GM21717 (cell line): ENCODE measurements at regions not wholly inside any gene's neighbourhood (a gene's known extent, or its start where the extent isn't known, plus 50 kb on each side); places are given as distances from the start of the nearest gene placed in this dataset.

ENCODE experiments used
- ATAC-seq: cut with Tn5 transposase; IDR thresholded peaks from one replicate; pipeline ENCODE4 v1.9.1; 2021; ENCODE audit warnings: mild to moderate bottlenecking, moderate library complexity; ENCODE audit not compliant: unreplicated experiment

DNA sequence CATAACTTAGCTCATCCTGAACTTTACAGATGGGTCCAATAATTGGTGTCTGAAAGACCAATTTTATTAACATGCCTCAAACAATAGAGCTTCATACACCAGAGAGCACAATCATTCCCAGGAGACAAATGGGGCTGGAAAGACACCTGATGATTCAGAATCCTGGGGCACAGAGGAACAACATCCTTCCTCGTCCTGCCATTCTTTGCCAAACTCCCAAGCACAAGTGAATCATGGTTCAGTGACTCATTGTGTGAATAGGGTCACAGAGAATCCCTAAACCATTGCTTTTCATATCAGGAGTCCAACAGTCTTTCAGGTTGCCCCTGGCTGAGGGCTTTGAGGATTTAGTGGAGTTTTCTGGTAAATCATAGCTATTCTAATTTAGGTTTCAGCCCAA is 266.4 kb upstream of the BMP2 start:
- ATAC-seq: no peak

DNA sequence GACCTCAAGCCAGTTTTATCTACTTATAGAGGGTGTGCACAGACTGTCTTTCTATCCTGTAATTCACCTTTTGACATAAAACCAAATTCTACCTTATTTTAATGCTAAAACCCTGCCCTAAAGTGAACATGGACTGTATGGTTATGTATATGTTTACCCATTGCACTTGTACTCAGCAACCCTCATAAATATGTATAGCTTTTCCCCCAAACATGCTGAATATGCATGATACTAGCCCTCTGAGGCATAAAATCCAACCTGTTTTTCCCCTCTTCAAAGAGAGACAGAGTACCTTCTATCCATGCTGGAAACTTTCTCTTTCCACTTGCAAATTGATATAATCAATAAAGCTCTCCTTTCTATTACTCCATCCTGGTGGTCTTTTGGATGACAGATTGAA is 267.9 kb upstream of the BMP2 start:
- no peak for ATAC-seq

GRCh38 chr20:6496874-6497273 is 270.6 kb upstream of the BMP2 start:
- no peak for ATAC-seq

DNA sequence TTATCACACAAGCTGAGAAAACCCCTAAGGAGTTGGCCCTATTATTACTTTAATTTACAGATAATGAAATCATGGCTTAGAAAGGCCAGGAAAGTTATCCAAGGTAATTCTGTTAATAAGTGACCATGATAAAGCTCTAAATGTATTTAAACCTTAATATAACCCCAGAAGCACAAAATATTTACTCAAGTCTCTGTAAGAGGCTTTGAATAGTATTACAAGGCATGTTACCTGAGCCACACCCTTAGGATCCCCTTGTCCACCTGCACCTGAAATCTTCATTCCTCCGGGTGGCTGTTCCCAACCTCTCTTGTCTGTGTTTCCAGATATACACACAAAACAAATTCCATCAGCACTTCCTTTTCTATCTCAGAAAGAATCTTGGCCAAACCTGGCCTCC is 271.6 kb upstream of the BMP2 start:
- ATAC-seq: no peak

GRCh38 chr20:6492271-6493055 is 275.0 kb upstream of the BMP2 start:
- ATAC-seq: no peak

- no peak for ATAC-seq
Measured at GRCh38 chr20:6490849-6491248, 276.6 kb upstream of the BMP2 start.

- ATAC-seq: no peak
Measured at GRCh38 chr20:6489361-6490171, 277.9 kb upstream of the BMP2 start.

GRCh38 chr20:6485351-6485750 is 282.1 kb upstream of the BMP2 start:
- ATAC-seq: no peak

DNA sequence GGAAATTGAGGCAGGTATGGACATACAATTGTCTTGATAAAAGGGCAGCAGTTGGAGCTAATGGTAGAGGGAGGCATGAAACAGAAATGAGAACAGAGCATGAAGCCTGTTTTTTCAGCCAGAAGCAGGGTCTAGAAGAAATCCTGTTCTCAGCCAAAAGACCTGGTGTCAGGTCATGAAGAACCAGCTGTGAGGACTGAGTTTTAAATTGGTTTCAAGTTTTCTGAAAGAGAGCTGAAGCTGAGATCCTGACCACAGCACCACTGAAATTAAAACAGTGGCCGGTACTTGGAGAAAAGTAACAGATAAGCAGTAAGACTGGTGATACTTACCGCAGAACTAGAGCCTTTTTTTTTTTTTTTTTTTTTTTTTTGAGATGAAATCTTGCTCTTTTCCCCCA is 283.8 kb upstream of the BMP2 start:
- no peak for ATAC-seq

DNA sequence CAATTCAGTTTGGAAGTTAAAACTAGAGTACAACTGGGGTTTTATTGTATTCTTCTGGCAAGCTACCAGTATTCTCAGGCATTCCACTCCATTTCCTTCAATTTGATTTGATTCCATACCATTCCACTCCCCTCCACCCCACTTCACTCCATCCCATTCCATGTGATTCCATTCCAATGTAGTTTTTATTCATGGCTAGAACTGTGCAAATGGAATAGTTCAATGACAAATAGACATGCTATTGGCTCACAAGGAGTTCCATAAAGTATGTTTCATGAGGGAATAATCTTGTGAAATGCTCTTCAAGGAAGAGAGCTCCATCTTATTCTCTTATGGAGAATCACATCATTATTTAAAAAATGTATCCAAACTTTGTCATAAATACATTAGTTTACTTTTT is 285.0 kb upstream of the BMP2 start:
- no peak for ATAC-seq

- ATAC-seq: no peak
Measured at GRCh38 chr20:6480328-6481200, 286.9 kb upstream of the BMP2 start.

DNA sequence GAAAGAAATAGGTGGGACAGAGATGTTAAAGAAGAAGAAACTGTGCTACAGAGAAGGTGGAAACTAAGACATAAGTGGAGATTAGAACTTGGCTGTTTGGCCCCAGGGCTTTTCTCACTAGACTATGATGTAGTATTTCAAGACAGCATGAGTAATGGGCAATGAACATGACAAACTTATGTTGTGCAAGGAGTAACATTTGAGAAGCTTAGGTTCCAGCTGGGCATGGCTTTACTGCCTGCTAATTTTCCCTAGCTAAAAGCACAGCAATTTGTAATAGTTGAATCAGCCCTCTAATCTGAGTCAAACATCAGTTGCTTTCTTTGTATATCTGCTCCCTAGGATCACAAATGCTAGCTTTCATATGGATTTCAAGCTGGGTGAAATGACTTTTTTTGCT is 294.3 kb upstream of the BMP2 start:
- ATAC-seq: no peak

- no peak for ATAC-seq
Measured at GRCh38 chr20:6471871-6472270, 295.6 kb upstream of the BMP2 start.

DNA sequence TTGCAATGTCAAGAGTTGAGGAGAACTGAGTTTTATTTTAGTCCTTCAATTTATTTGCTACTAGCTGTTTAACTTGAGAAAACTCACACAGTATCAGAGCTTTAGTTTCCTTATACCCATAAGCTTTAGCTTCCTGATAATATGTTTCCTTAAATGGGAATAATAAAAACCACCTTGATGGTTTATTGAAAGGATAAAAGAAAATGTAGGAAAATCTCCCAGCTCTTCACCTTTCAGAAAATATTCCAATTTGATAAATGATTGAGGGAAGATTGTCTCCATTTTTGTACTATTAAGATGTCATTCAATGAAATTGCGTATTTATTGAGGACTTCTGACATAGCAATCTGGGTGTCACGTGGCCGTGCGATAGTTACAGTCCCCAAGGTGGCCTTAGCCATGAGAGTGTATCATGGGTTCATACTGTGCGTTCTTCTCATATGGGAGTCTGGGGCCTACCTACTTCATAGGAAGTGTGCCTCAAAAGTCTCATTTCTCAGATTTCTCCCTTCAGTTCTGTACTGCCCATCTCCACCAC is 296.3 kb upstream of the BMP2 start:
- ATAC-seq: no peak

DNA sequence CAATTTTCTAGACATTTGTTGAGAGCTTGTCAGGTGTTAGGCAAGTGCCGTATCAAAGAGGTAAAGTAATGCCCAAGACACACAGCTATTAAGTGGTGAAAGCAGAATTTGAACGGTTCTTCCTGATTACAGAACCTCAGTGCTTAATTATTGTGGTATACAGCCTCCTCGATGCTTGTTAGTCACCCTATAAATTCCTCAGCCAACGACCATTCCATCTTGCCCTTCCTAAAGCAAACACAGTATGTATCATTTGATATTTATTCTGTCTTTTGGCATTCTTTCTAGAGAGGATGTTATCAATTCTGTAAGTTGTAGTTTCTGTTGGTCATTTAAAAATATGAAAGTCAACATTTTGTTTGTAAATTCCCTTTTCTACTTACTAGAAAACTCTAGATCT is 297.8 kb upstream of the BMP2 start:
- no peak for ATAC-seq

- ATAC-seq: no peak
Measured at GRCh38 chr20:6468423-6469116, 298.9 kb upstream of the BMP2 start.

DNA sequence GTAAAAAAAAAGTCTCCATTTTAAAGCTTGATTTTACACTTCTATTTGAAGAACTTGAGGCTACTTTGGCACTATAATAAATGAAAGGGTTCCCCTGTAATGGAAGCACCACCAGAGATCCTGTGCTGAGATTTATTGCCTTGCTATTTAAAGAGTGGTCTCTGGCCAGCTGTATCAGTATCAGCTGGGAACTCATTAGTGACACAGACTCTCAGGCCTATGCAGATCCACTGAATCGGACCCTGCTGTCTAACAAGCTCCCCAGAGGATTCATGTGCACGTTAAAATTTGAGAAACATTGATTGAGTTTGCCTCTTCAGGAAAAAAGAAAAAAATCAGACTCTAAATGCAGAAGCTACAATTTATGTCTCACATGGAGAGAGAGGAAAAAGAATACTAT is 299.9 kb upstream of the BMP2 start:
- ATAC-seq: no peak

DNA sequence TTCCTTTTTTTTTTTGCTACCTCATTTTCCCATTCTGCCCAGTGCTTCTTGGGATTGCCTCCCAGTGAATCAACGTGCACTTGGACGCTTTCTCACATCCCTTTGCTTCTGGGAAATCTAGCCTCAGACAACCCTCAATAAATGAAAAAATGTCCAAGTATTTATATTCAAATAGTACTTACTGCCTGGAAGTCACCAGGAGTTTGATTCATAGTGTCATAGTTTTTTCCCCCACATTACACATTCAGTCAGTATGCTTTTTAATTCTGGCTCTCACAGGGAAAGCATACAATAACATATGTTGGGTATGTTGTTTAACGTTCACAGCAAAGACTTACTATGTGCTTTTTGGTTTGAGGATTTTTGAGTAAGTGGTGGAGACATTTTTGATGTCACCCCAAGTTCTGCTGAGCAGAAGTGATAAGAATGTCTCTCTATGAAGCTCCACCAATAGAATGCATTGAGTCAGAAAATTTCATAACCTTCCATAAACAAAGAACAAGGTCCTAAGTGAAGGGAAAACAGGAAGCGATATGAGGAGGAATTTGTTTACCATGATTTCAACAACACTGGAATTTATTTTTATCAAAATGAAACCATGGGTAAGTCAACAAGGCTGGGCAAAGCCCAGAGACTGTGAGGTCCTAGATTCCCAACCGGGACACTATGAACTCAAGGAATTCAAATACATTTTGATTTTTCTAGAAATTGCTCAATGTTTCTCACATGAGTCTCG is 301.2 kb upstream of the BMP2 start:
- ATAC-seq: no peak

GRCh38 chr20:6450841-6451240 is 316.6 kb upstream of the BMP2 start:
- ATAC-seq: no peak

DNA sequence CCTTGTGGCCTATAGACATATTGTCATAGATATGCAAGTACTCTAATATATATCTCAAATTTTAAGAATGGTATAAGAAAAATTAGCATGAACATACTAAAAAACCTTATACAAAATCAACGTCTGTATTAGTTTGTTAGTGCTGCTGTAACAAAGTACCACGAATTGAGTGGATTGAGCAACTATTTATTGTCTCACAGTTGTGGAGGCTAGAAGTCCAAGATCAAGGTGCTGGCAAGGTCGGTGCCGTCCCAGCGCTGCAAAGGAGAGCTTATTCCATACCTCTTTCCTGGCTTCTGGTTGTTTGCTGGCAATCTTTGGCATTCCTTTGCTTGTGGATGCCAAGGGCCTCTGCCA is 317.6 kb upstream of the FERMT1 start:
- no peak for ATAC-seq
